Neural progenitor cell (in vitro differentiated cells): ENCODE measurements at regions not wholly inside any gene's neighbourhood (a gene's known extent, or its start where the extent isn't known, plus 50 kb on each side); places are given as distances from the start of the nearest gene placed in this dataset.

ENCODE experiments used
- EZH2 ChIP-seq: fragments of 200-600 bp; sonication (generic); IDR thresholded peaks from 2 replicates; pipeline ENCODE4 v1.6.1; 2017; ENCODE audit warnings: antibody characterized with exemption, mild to moderate bottlenecking, moderate library complexity
- EZH2phosphoT487 ChIP-seq: fragments of 200-600 bp; sonication (generic); IDR thresholded peaks from 2 replicates; pipeline ENCODE4 v1.6.1; 2017; ENCODE audit warnings: antibody characterized with exemption
- TF ChIP-seq, protein P1 (sequence below): fragments of 200-600 bp; sonication (generic); IDR thresholded peaks from 2 replicates; pipeline ENCODE4 v1.5.1; 2017; ENCODE audit warnings: antibody characterized with exemption, mild to moderate bottlenecking

DNA sequence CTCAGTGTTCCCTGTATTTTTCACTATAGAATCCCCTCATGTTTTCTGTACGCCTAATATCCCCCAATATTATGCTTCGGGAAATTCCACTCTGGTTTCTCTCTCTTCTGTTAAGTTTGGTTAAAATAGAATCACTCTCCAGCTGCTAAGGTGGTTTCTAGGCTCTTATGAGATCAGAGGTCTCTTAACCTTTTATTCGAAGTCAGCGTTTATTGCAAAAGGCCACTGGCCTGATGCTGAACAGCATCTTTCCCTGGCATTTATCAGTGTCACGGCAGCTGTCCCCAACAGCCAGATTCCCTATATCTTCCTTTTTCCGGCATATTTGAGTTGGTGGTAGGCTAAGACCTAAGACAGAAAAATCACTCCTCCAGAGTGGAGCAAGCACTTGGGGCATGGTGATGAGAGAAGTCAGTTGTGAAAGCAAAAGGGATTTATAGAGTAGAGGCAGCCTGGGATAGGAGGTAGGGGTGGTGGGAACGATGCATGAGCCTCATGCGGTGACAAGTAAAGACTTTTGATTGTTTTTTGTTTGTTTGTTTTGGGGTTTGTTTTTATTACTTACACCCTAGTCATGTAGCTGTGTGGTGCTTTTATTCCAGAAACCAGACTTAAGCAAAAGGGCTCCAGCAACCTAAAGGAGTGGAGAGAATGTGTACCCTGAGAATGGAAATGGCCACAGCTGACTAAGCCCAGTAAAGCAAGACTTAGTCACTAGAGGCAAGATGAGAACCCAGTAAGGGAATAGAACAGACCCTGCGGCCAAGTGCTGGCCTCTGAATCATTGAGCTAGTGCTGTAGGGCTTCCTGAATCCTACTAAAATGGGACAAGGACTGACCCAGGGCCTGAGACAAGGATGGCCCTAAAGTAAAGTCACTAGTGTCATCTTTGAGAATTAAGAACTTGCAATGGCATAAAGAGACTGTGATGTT lies 197.6 kb upstream of the PRNP start:
- TF ChIP-seq, protein P1, sequence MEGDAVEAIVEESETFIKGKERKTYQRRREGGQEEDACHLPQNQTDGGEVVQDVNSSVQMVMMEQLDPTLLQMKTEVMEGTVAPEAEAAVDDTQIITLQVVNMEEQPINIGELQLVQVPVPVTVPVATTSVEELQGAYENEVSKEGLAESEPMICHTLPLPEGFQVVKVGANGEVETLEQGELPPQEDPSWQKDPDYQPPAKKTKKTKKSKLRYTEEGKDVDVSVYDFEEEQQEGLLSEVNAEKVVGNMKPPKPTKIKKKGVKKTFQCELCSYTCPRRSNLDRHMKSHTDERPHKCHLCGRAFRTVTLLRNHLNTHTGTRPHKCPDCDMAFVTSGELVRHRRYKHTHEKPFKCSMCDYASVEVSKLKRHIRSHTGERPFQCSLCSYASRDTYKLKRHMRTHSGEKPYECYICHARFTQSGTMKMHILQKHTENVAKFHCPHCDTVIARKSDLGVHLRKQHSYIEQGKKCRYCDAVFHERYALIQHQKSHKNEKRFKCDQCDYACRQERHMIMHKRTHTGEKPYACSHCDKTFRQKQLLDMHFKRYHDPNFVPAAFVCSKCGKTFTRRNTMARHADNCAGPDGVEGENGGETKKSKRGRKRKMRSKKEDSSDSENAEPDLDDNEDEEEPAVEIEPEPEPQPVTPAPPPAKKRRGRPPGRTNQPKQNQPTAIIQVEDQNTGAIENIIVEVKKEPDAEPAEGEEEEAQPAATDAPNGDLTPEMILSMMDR, result no peak
- no peak for TF ChIP-seq EZH2
- TF ChIP-seq EZH2phosphoT487, result no peak
